ENCODE measurements at regions not wholly inside any gene's neighbourhood (a gene's known extent, or its start where the extent isn't known, plus 50 kb on each side); places are given as distances from the start of the nearest gene placed in this dataset.

- CTCF ChIA-PET = no interaction called here
- Mint-ChIP-seq H3K4me3 (no peak overlapping the region), H3K9me3 (peaks cover 2% of the 10 kb centered on the region), H3K27ac (no peak overlapping the region), H3K4me1 (ENCODE audit: low read depth) (no peaks in the 10 kb centered on the region), H3K27me3 (ENCODE audit: low read depth) (no peaks in the 10 kb centered on the region), H3K36me3 (ENCODE audit: low read depth) (no peaks in the 10 kb centered on the region)
- intact Hi-C loops (cut with micrococcal nuclease) = no loop called here
- DNase-seq = no peak
Observed at GRCh38 chrX:113935518-113935917, 648.4 kb upstream of the HTR2C start.

GRCh38 chrX:113933931-113934330 lies 650.0 kb upstream of the HTR2C start:
- Mint-ChIP-seq H3K9me3 (peaks cover 3% of the 10 kb centered on the region), H3K27ac (no peak overlapping the region)
- CTCF ChIA-PET = no interaction called here

GRCh38 chrX:113929004-113929403 lies 654.9 kb upstream of the HTR2C start:
- H3K27me3 Mint-ChIP-seq (ENCODE audit: low read depth) = no peaks in the 10 kb centered on the region
- H3K36me3 Mint-ChIP-seq (ENCODE audit: low read depth) = no peaks in the 10 kb centered on the region
- no peak overlapping the region for H3K27ac Mint-ChIP-seq
- intact Hi-C loops (cut with micrococcal nuclease) = no loop called here
- CTCF ChIA-PET = no interaction called here
- no peak for DNase-seq
- H3K9me3 Mint-ChIP-seq = peaks cover 3% of the 10 kb centered on the region
- no peak overlapping the region for H3K4me3 Mint-ChIP-seq
- no peaks in the 10 kb centered on the region for H3K4me1 Mint-ChIP-seq (ENCODE audit: low read depth)

More at GRCh38 chrX:113933931-113934330, 650.0 kb upstream of the HTR2C start:
- intact Hi-C loops (cut with micrococcal nuclease) = no loop called here
- H3K36me3 Mint-ChIP-seq (ENCODE audit: low read depth) = no peaks in the 10 kb centered on the region
- no peaks in the 10 kb centered on the region for H3K4me1 Mint-ChIP-seq (ENCODE audit: low read depth)
- H3K4me3 Mint-ChIP-seq = no peak overlapping the region
- DNase-seq = no peak
- H3K27me3 Mint-ChIP-seq (ENCODE audit: low read depth) = no peaks in the 10 kb centered on the region

- CTCF ChIA-PET = no interaction called here
Observed at GRCh38 chrX:113920661-113921060, 663.2 kb upstream of the HTR2C start.

GRCh38 chrX:113919387-113919786 lies 664.5 kb upstream of the HTR2C start:
- H3K27me3 Mint-ChIP-seq (ENCODE audit: low read depth) = no peaks in the 10 kb centered on the region
- H3K27ac Mint-ChIP-seq = no peak overlapping the region
- H3K36me3 Mint-ChIP-seq (ENCODE audit: low read depth) = no peaks in the 10 kb centered on the region
- intact Hi-C loops (cut with micrococcal nuclease) = no loop called here
- no peak for DNase-seq
- no peak overlapping the region for H3K4me3 Mint-ChIP-seq
- H3K9me3 Mint-ChIP-seq = peaks cover 2% of the 10 kb centered on the region
- no peaks in the 10 kb centered on the region for H3K4me1 Mint-ChIP-seq (ENCODE audit: low read depth)
- CTCF ChIA-PET = no interaction called here

More at GRCh38 chrX:113920661-113921060, 663.2 kb upstream of the HTR2C start:
- H3K4me3 Mint-ChIP-seq = no peak overlapping the region
- intact Hi-C loops (cut with micrococcal nuclease) = no loop called here
- peaks cover under 1% of the 10 kb centered on the region for H3K9me3 Mint-ChIP-seq
- DNase-seq = no peak
- no peaks in the 10 kb centered on the region for H3K4me1 Mint-ChIP-seq (ENCODE audit: low read depth)
- no peaks in the 10 kb centered on the region for H3K36me3 Mint-ChIP-seq (ENCODE audit: low read depth)
- H3K27me3 Mint-ChIP-seq (ENCODE audit: low read depth) = no peaks in the 10 kb centered on the region
- no peak overlapping the region for H3K27ac Mint-ChIP-seq

- DNase-seq = no peak
- intact Hi-C loops (cut with micrococcal nuclease) = no loop called here
- no peak overlapping the region for H3K4me3 Mint-ChIP-seq
- H3K27me3 Mint-ChIP-seq (ENCODE audit: low read depth) = no peaks in the 10 kb centered on the region
- H3K4me1 Mint-ChIP-seq (ENCODE audit: low read depth) = no peaks in the 10 kb centered on the region
- no peaks in the 10 kb centered on the region for H3K36me3 Mint-ChIP-seq (ENCODE audit: low read depth)
- CTCF ChIA-PET = no interaction called here
- no peak overlapping the region for H3K27ac Mint-ChIP-seq
- H3K9me3 Mint-ChIP-seq = no peaks in the 10 kb centered on the region
Observed at GRCh38 chrX:113906168-113906567, 677.7 kb upstream of the HTR2C start.

- no peak for DNase-seq
- H3K4me1 Mint-ChIP-seq (ENCODE audit: low read depth) = no peaks in the 10 kb centered on the region
- no peaks in the 10 kb centered on the region for H3K36me3 Mint-ChIP-seq (ENCODE audit: low read depth)
- no peak overlapping the region for H3K27ac Mint-ChIP-seq
- intact Hi-C loops (cut with micrococcal nuclease) = no loop called here
- CTCF ChIA-PET = no interaction called here
- peaks cover 3% of the 10 kb centered on the region for H3K9me3 Mint-ChIP-seq
- no peak overlapping the region for H3K4me3 Mint-ChIP-seq
- no peaks in the 10 kb centered on the region for H3K27me3 Mint-ChIP-seq (ENCODE audit: low read depth)
Observed at GRCh38 chrX:113892891-113893290, 691.0 kb upstream of the HTR2C start.

- no peak overlapping the region for H3K27ac Mint-ChIP-seq
- no peak overlapping the region for H3K4me3 Mint-ChIP-seq
- H3K4me1 Mint-ChIP-seq (ENCODE audit: low read depth) = no peaks in the 10 kb centered on the region
- intact Hi-C loops (cut with micrococcal nuclease) = no loop called here
- no peaks in the 10 kb centered on the region for H3K36me3 Mint-ChIP-seq (ENCODE audit: low read depth)
- H3K27me3 Mint-ChIP-seq (ENCODE audit: low read depth) = no peaks in the 10 kb centered on the region
- DNase-seq = no peak
- peaks cover 3% of the 10 kb centered on the region for H3K9me3 Mint-ChIP-seq
- CTCF ChIA-PET = no interaction called here
Observed at GRCh38 chrX:113892401-113892800, 691.5 kb upstream of the HTR2C start.

- H3K36me3 Mint-ChIP-seq (ENCODE audit: low read depth) = no peaks in the 10 kb centered on the region
- no peak overlapping the region for H3K4me3 Mint-ChIP-seq
- H3K4me1 Mint-ChIP-seq (ENCODE audit: low read depth) = no peaks in the 10 kb centered on the region
- no peak overlapping the region for H3K27ac Mint-ChIP-seq
- H3K27me3 Mint-ChIP-seq (ENCODE audit: low read depth) = no peaks in the 10 kb centered on the region
- intact Hi-C loops (cut with micrococcal nuclease) = no loop called here
- DNase-seq = no peak
- CTCF ChIA-PET = no interaction called here
- H3K9me3 Mint-ChIP-seq = no peaks in the 10 kb centered on the region
Observed at GRCh38 chrX:113873056-113873455, 710.8 kb upstream of the HTR2C start.

- Mint-ChIP-seq H3K9me3 (no peaks in the 10 kb centered on the region), H3K27me3 (ENCODE audit: low read depth) (no peaks in the 10 kb centered on the region), H3K4me3 (no peak overlapping the region), H3K36me3 (ENCODE audit: low read depth) (no peaks in the 10 kb centered on the region), H3K27ac (no peak overlapping the region), H3K4me1 (ENCODE audit: low read depth) (no peaks in the 10 kb centered on the region)
- CTCF ChIA-PET = no interaction called here
- intact Hi-C loops (cut with micrococcal nuclease) = no loop called here
- no peak for DNase-seq
Observed at GRCh38 chrX:113868711-113869110, 715.2 kb upstream of the HTR2C start.

GRCh38 chrX:113868177-113868576 lies 715.7 kb upstream of the HTR2C start:
- no peaks in the 10 kb centered on the region for H3K9me3 Mint-ChIP-seq
- DNase-seq = no peak
- intact Hi-C loops (cut with micrococcal nuclease) = no loop called here
- no peak overlapping the region for H3K27ac Mint-ChIP-seq
- no peak overlapping the region for H3K4me3 Mint-ChIP-seq
- no peaks in the 10 kb centered on the region for H3K36me3 Mint-ChIP-seq (ENCODE audit: low read depth)
- CTCF ChIA-PET = no interaction called here
- no peaks in the 10 kb centered on the region for H3K27me3 Mint-ChIP-seq (ENCODE audit: low read depth)
- no peaks in the 10 kb centered on the region for H3K4me1 Mint-ChIP-seq (ENCODE audit: low read depth)

- DNase-seq = no peak
Observed at GRCh38 chrX:113849408-113849807, 734.5 kb upstream of the HTR2C start.

GRCh38 chrX:113833096-113834055 lies 750.5 kb upstream of the HTR2C start:
- Mint-ChIP-seq H3K4me3 (no peak overlapping the region), H3K27me3 (ENCODE audit: low read depth) (no peaks in the 10 kb centered on the region), H3K9me3 (no peaks in the 10 kb centered on the region), H3K4me1 (ENCODE audit: low read depth) (no peaks in the 10 kb centered on the region), H3K27ac (no peak overlapping the region), H3K36me3 (ENCODE audit: low read depth) (no peaks in the 10 kb centered on the region)
- intact Hi-C loops (cut with micrococcal nuclease) = no loop called here
- CTCF ChIA-PET = no interaction called here
- no peak for DNase-seq

More at GRCh38 chrX:113849408-113849807, 734.5 kb upstream of the HTR2C start:
- Mint-ChIP-seq H3K9me3 (no peaks in the 10 kb centered on the region), H3K27ac (no peak overlapping the region), H3K4me1 (ENCODE audit: low read depth) (no peaks in the 10 kb centered on the region), H3K27me3 (ENCODE audit: low read depth) (no peaks in the 10 kb centered on the region), H3K4me3 (no peak overlapping the region), H3K36me3 (ENCODE audit: low read depth) (no peaks in the 10 kb centered on the region)
- CTCF ChIA-PET = no interaction called here
- intact Hi-C loops (cut with micrococcal nuclease) = no loop called here
